22Rv1 (cell line): ENCODE measurements at regions not wholly inside any gene's neighbourhood (a gene's known extent, or its start where the extent isn't known, plus 50 kb on each side); places are given as distances from the start of the nearest gene placed in this dataset.

Experiments used
- ZFX ChIP-seq: fragments of 450-650 bp; IDR thresholded peaks from 2 replicates; pipeline ENCODE4 v1.6.1; 2017; ENCODE audit warnings: antibody characterized with exemption, borderline replicate concordance
- TF ChIP-seq, protein P1 (sequence below): fragments of 450-650 bp; IDR thresholded peaks from 2 replicates; pipeline ENCODE4 v1.5.1; 2017; ENCODE audit warnings: mild to moderate bottlenecking

DNA sequence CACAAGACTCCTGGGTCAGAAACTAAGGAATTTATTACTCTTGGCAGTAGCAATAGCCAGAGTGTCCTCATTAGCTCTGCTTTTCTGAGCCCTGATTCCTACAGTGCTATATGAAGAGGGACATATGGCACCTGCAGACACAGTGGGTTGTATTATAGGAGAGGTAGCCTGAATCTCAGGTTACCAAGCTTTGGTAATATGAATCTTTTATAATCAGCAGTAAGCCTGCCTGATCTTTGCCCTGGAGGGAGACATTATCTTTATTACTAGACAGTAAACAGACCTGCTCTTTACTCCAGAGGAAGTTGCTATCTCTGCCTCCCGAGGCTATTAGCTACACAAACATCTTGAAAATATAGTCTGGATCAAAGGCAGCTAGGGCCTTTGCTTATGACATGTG lies 62.5 kb upstream of the HOPX start:
- TF ChIP-seq, protein P1, sequence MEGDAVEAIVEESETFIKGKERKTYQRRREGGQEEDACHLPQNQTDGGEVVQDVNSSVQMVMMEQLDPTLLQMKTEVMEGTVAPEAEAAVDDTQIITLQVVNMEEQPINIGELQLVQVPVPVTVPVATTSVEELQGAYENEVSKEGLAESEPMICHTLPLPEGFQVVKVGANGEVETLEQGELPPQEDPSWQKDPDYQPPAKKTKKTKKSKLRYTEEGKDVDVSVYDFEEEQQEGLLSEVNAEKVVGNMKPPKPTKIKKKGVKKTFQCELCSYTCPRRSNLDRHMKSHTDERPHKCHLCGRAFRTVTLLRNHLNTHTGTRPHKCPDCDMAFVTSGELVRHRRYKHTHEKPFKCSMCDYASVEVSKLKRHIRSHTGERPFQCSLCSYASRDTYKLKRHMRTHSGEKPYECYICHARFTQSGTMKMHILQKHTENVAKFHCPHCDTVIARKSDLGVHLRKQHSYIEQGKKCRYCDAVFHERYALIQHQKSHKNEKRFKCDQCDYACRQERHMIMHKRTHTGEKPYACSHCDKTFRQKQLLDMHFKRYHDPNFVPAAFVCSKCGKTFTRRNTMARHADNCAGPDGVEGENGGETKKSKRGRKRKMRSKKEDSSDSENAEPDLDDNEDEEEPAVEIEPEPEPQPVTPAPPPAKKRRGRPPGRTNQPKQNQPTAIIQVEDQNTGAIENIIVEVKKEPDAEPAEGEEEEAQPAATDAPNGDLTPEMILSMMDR: no peak
- TF ChIP-seq ZFX: no peak
